Spleen (tissue), 11 donors: ENCODE measurements at regions not wholly inside any gene's neighbourhood (a gene's known extent, or its start where the extent isn't known, plus 50 kb on each side); places are given as distances from the start of the nearest gene placed in this dataset.

Experiments used
- DNase-seq: peaks from one replicate; pipeline ENCODE4 v3.0.0-alpha.2; 2020
- H3K27ac ChIP-seq, 8 donors: fragments of 200-600 bp; sonication (generic) in 7 of 8; 1 replicate in 4 of 8; 2 replicates in 4 of 8; pipeline versions ENCODE4 v1.5.0 to v1.8.0; 2016 to 2021; ENCODE audit warnings: inconsistent platforms in 4 of 8, mild to moderate bottlenecking in 4 of 8, moderate library complexity in 1 of 8
- H3K27me3 ChIP-seq, 7 donors: fragments of 200-600 bp; sonication (generic) in 6 of 7; replicated peaks in 1 of 7; 1 replicate in 4 of 7; 2 replicates in 3 of 7; pipeline versions ENCODE4 v1.5.0 to v1.8.0; 2016 to 2021; ENCODE audit warnings: inconsistent platforms in 3 of 7, mild to moderate bottlenecking in 1 of 7
- H3K36me3 ChIP-seq, 6 donors: fragments of 200-600 bp; sonication (generic) in 5 of 6; 1 replicate in 4 of 6; 2 replicates in 2 of 6; pipeline versions ENCODE4 v1.5.0 to v1.8.0; 2016 to 2021; ENCODE audit warnings: inconsistent platforms in 2 of 6
- H3K4me1 ChIP-seq, 6 donors: fragments of 200-600 bp; sonication (generic) in 5 of 6; 1 replicate in 3 of 6; 2 replicates in 3 of 6; pipeline versions ENCODE4 v1.5.0 to v1.8.0; 2016 to 2021; ENCODE audit warnings: inconsistent platforms in 3 of 6
- H3K4me3 ChIP-seq, 8 donors: fragments of 200-600 bp; sonication (generic) in 7 of 8; 1 replicate in 4 of 8; 2 replicates in 4 of 8; pipeline versions ENCODE4 v1.5.0 to v1.8.0; 2016 to 2021; ENCODE audit warnings: inconsistent platforms in 4 of 8, mild to moderate bottlenecking in 4 of 8, moderate library complexity in 2 of 8
- H3K9me3 ChIP-seq, 8 donors: fragments of 200-600 bp; sonication (generic) in 7 of 8; 1 replicate in 4 of 8; 2 replicates in 4 of 8; pipeline versions ENCODE4 v1.5.0 to v1.8.0; 2016 to 2021; ENCODE audit warnings: inconsistent platforms in 4 of 8
- POLR2A ChIP-seq, 3 donors: fragments of 450-650 bp; IDR thresholded peaks; one replicate each; pipeline ENCODE4 v1.5.1; 2017; ENCODE audit warnings: antibody characterized with exemption in 3 of 3, mild to moderate bottlenecking in 1 of 3
- POLR2AphosphoS5 ChIP-seq, 3 donors: sonication (generic); formaldehyde crosslinking; IDR thresholded peaks; one replicate each; pipeline ENCODE4 v1.5.1; 2017; ENCODE audit warnings: antibody characterized with exemption in 3 of 3
- WGBS, 5 donors: extraction: QIAGEN DNeasy Blood & Tissue Kit in 3 of 5; methylation state at CpG; one replicate each; pipeline versions ENCODE4 v1.1.5 to v1.1.7; 2013 to 2018; 5-methylcytosine and 5-hydroxymethylcytosine counted together
- intact Hi-C: fragments of 100-400 bp; cut with DNase I; formaldehyde crosslinking; loops from one replicate; pipeline ENCODE4 v1.15.0; 2023; ENCODE audit warnings: low total_unique reads
- TF ChIP-seq, protein P1 (sequence below), 11 experiments: fragments of 200-600 bp in 7 of 11; fragments of 450-650 bp in 4 of 11; sonication (generic) in 4 of 11; IDR thresholded peaks in 8 of 11; conservative IDR thresholded peaks in 3 of 11; 1 replicate in 7 of 11; 2 replicates in 4 of 11; pipeline versions ENCODE4 v1.4.0 to v1.8.0; 2016 to 2021; ENCODE audit warnings: antibody characterized with exemption in 11 of 11, inconsistent platforms in 4 of 11, mild to moderate bottlenecking in 1 of 11
- donor health status: healthy with polysubstance abuse.
- donor health status: DM: no; HTN: no; CAD: no; lungs with moderate emphysema.
- donor health status: DM: no; HTN: no; CAD: no.
- donor health status: Bipolar disorder and iron deficiency.
- donor health status: healthy.
- donor health status: DM: no; HTN: no; CAD: no.
- donor health status: DM: yes; HTN: yes; CAD: no.

DNA sequence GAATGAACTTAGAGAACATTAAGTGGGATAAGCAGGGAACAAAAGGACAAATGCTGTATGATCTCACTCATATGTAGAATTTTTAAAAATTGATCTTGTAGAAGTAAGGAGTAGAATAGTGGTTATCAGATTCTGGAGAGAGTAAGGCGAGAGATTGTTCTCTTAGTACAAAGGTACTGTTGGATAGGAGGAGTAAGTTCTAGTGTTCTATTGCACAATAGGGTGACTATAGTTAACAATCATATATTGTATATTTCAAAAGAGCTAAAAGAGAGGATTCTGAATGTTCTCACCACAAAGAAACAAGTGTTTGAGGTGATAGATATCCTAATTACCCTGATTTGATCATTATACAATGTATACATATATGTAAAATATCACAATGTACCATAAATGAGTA is 735.9 kb downstream of the NCAM2 start:
- no peak for DNase-seq
- intact Hi-C loops: no loop called here
- H3K4me3 ChIP-seq: no peak overlapping the region
- no peaks in the 10 kb centered on the region for H3K36me3 ChIP-seq
- no peaks in the 10 kb centered on the region for H3K27me3 ChIP-seq
- WGBS, 5 donors: 81 to 94% (median 84%) methylated on average over 1 of the region's 1 CpG
- TF ChIP-seq, protein P1, sequence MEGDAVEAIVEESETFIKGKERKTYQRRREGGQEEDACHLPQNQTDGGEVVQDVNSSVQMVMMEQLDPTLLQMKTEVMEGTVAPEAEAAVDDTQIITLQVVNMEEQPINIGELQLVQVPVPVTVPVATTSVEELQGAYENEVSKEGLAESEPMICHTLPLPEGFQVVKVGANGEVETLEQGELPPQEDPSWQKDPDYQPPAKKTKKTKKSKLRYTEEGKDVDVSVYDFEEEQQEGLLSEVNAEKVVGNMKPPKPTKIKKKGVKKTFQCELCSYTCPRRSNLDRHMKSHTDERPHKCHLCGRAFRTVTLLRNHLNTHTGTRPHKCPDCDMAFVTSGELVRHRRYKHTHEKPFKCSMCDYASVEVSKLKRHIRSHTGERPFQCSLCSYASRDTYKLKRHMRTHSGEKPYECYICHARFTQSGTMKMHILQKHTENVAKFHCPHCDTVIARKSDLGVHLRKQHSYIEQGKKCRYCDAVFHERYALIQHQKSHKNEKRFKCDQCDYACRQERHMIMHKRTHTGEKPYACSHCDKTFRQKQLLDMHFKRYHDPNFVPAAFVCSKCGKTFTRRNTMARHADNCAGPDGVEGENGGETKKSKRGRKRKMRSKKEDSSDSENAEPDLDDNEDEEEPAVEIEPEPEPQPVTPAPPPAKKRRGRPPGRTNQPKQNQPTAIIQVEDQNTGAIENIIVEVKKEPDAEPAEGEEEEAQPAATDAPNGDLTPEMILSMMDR (IDR thresholded peaks at IDR 0.05 in 8 of 11, conservative IDR thresholded peaks at IDR 0.05 in 3 of 11): no peak
- TF ChIP-seq POLR2A (IDR thresholded peaks at IDR 0.05) (no peak), POLR2AphosphoS5 (IDR thresholded peaks at IDR 0.05) (no peak)
- H3K9me3 ChIP-seq: peaks cover 0 to 7% (median 0%) of the 10 kb centered on the region in 8 donors
- H3K4me1 ChIP-seq: no peaks in the 10 kb centered on the region
- no peak overlapping the region for H3K27ac ChIP-seq

DNA sequence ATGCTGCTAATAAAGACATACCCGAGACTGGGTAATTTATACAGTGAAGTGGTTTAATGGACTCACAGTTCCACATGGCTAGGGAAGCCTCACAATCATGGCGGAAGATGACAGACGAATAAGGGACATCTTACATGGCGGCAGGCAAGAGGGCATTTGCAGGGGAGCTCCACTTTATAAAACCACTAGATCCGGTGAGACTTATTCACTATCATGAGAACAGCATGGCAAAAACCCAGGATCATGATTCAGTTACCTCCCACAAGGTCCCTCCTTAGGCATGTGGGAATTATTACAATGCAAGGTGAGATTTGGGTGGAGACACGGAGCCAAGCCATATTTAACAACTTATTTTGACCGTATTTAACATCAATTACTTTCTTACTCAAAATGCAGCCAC is 739.0 kb downstream of the NCAM2 start:
- Histone ChIP-seq H3K4me3 (no peak overlapping the region), H3K27me3 (no peaks in the 10 kb centered on the region), H3K9me3 (no peaks in the 10 kb centered on the region), H3K4me1 (no peaks in the 10 kb centered on the region), H3K36me3 (no peaks in the 10 kb centered on the region), H3K27ac (no peak overlapping the region)
- 58 to 85% (median 78%) methylated on average over 7 of the region's 7 CpGs for whole genome bisulfite sequencing, 5 donors
- DNase-seq: no peak
- TF ChIP-seq POLR2AphosphoS5 (IDR thresholded peaks at IDR 0.05) (no peak), POLR2A (IDR thresholded peaks at IDR 0.05) (no peak)
- TF ChIP-seq, protein P1 (IDR thresholded peaks at IDR 0.05 in 8 of 11, conservative IDR thresholded peaks at IDR 0.05 in 3 of 11): no peak
- intact Hi-C loops: no loop called here

DNA sequence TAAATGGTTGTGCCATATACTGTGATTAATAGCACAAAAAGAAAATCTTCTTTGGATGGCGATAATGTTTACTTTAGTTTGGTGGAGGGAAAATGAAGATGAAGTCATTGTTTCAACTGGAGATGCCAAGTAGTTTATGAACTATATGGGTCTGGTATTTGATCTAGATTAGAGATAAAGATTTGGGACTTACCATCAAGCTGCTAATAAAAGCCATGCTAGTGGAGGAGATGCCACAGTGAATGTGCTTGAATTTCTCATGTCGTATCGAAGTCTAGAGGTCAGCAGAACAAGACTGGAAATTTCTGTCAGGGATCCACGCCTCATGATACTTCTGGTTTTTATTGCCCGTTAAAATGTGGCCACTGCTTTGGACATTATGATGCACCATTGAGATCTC is 742.0 kb downstream of the NCAM2 start:
- TF ChIP-seq POLR2A (IDR thresholded peaks at IDR 0.05) (no peak), POLR2AphosphoS5 (IDR thresholded peaks at IDR 0.05) (no peak)
- TF ChIP-seq, protein P1 (IDR thresholded peaks at IDR 0.05 in 8 of 11, conservative IDR thresholded peaks at IDR 0.05 in 3 of 11): no peak
- Histone ChIP-seq H3K36me3 (no peaks in the 10 kb centered on the region), H3K27me3 (no peaks in the 10 kb centered on the region), H3K9me3 (peaks cover 0 to 21% (median 4%) of the 10 kb centered on the region in 8 donors), H3K4me3 (no peak overlapping the region), H3K4me1 (no peaks in the 10 kb centered on the region), H3K27ac (no peak overlapping the region)
- intact Hi-C loops: no loop called here
- no peak for DNase-seq
- WGBS, 5 donors: 69 to 75% (median 71%) methylated on average over 5 of the region's 5 CpGs

DNA sequence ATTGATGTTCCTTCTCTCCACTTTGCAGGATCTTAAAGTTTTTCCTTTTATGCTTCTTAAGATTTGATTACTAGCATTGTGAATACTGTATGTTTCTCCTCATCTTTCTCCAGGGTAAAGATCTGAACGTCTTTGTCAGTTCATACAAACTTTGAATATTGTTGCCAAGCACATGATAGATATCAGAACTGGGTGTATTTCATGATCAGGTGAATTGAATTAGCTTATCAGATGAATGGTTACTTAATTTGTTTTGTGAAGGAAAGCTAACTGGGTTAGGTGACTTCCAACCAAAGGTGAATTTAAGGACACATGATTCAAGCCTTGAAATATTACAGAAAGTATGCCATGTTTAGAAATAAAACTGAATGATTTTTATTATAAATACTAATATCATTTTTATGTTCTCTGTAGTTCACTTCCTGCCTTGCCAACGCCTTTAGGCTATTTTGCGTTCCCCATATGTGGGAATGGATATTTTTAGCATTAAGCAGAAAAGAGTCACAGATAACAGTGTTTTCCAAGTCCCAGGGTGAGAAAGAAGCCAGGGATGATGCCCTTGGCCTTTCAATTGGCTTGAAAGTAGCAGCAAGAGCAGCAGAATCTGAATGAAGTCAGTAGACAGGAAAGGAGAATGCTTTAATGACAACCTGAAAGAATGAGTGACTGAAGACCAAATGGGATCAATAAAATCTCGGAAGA is 752.1 kb downstream of the NCAM2 start:
- TF ChIP-seq POLR2AphosphoS5 (IDR thresholded peaks at IDR 0.05): no peak
- TF ChIP-seq, protein P1 (IDR thresholded peaks at IDR 0.05 in 8 of 11, conservative IDR thresholded peaks at IDR 0.05 in 3 of 11): no peak
- no peak for TF ChIP-seq POLR2A (IDR thresholded peaks at IDR 0.05)
- Histone ChIP-seq H3K27ac (no peak overlapping the region), H3K4me3 (no peak overlapping the region), H3K9me3 (peaks cover 0 to 33% (median 12%) of the 10 kb centered on the region in 8 donors), H3K36me3 (no peaks in the 10 kb centered on the region), H3K4me1 (no peaks in the 10 kb centered on the region), H3K27me3 (no peaks in the 10 kb centered on the region)
- WGBS, 5 donors: 63 to 77% (median 68%) methylated on average over 4 of the region's 4 CpGs
- no peak for DNase-seq
- intact Hi-C loops: no loop called here
